NCI-H2227 (cell line): ENCODE measurements at regions not wholly inside any gene's neighbourhood (a gene's known extent, or its start where the extent isn't known, plus 50 kb on each side); places are given as distances from the start of the nearest gene placed in this dataset.

Experiments used
- DNase-seq: peaks from one replicate; lab custom pipeline; 2025; ENCODE audit not compliant: unreplicated experiment; lab: John Stamatoyannopoulos, UW

DNA sequence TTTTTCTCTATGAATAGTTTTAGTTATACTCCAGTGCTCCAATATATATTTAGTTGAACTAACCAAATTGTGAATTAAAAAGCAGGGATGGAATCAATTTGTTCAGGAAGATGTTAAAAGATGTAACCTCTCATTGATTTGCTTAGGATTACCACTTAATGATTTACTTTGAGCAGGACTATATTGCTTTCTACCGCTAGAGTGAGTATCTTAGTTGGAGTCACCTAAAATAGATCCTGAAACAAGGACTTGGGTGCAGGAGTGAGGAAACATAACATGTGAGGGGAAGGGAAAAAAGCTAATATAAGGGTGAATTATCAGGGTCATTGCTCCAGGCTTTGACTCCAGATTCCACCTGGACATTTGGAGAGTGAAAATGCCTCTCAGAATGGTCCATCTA, 2277.4 kb upstream of the C9orf72 start:
- DNase-seq = no peak

DNA sequence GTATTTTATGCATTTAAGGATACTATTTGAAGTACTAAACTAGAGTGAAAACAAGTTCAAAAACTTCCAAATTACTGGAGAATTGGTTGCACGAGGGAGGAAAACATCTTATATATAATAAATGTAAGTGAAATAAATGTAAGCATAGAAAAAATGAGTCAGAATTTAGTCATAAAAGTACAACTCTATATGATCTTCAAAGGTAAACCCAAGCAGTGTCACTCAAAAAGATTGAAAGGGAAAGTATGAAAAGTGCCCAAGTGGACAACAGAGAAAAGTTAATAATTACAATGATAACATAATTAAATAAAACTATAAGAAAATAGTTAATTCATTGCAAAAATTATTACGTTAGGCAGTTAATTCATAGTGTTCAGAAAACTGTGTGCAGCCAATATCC, 2288.5 kb upstream of the C9orf72 start:
- DNase-seq = no peak

GRCh38 chr9:29865764-29866313, 2292.6 kb upstream of the C9orf72 start:
- no peak for DNase-seq

- no peak for DNase-seq
These were observed 2293.3 kb upstream of the C9orf72 start for GRCh38 chr9:29866556-29866955.

GRCh38 chr9:29873579-29873978, 2300.3 kb upstream of the C9orf72 start:
- no peak for DNase-seq

- DNase-seq = no peak
These were observed 2302.3 kb upstream of the C9orf72 start for GRCh38 chr9:29875547-29875946.

GRCh38 chr9:29882767-29883166, 2309.5 kb upstream of the C9orf72 start:
- no peak for DNase-seq

DNA sequence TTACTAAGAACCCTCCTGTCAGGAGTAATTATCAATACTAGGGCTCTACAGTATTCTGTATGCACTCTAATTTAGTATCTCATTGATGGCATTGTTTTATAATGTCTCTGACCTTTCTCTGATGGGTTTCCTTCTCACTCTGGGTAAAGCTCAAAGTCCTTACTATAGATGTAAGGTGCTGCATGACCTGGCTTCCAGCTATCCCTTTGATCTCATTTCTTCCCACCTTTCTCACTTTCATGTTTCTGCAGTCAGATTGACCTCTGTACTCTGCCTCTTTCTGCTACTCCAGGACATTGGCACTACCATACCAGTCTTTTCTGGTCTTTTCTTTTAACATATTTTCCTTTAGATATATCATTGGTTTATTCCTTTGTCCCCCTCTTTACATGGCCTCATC, 2332.8 kb upstream of the C9orf72 start:
- DNase-seq = no peak

DNA sequence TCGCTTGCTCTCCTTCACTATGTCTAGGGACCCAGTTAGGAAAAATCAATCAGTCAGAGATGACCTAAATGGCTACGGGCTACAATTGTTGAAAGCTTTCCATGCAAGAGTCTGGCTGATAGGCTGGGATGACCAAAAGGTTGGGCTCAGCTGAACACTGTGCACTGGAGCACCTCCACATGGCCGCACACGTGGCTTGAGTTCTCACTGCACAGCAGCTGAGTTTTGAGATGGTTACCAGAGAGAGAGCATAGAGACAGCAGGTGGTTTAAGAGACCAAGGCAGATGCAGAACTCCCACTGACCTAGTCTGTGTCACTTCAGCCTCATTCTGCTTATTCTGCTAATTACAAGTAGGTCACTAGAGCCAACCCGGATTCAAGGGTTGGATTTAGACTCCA, 2354.8 kb upstream of the C9orf72 start:
- DNase-seq = no peak

- DNase-seq = no peak
These were observed 2366.3 kb upstream of the C9orf72 start for GRCh38 chr9:29939559-29939958.

DNA sequence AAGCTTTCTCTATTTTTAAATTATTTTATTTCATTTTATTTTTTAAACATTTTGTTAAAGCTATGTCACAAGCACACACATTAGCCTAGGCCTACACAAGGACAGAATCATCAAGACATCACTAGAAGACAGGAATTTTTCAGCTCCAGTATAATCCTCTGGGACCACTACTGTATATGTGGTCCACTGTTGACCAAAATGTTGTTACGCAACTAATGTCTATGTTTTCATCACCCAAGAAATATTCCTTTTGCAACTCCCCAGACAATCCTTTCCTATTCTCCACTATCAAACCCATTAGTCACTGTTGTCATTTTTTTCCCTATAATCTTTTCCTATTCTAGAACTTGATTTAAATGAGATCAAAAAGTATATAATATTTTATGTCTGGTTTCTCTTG, 2371.7 kb upstream of the C9orf72 start:
- DNase-seq = no peak

- DNase-seq = peak; percentile 30
These were observed 2385.2 kb upstream of the C9orf72 start for GRCh38 chr9:29958469-29958868.

DNA sequence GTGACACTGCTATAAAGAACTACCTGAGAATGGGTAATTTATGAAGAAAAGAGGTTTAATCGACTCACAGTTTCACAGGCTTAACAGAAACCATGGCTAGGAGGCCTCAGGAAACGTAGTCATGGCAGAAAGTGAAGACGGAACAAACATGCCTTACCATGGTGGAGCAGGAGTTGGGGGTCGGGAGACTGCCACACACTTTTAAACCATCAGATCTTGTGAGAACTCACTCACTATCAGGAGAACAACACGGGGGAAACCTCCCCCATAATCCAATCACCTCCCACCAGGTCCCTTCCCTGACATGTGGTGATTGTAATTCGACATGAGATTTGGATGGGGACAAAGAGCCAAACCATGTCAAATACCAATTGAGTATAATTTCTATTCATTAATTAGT, 2392.6 kb upstream of the C9orf72 start:
- DNase-seq = no peak

DNA sequence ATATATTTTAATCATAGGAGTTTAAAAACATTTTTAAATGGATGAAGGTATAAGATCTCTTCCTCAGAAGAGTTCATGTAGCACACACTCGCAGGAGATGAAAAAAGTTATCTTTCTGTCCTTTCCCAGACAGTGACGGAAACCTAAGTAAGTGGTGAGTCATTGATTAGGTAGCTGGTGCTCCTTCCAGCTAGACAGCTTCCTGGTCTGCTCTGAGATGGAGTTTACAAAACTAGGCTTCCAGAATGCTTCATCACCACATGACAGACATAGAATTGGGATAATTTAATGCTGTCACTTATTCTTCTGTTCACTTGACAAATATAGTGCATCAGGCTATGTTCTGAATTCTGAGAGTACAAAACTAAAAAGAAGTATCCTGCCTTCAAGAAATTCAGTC, 2393.0 kb upstream of the C9orf72 start:
- no peak for DNase-seq

GRCh38 chr9:29968831-29969230, 2395.6 kb upstream of the C9orf72 start:
- no peak for DNase-seq

DNA sequence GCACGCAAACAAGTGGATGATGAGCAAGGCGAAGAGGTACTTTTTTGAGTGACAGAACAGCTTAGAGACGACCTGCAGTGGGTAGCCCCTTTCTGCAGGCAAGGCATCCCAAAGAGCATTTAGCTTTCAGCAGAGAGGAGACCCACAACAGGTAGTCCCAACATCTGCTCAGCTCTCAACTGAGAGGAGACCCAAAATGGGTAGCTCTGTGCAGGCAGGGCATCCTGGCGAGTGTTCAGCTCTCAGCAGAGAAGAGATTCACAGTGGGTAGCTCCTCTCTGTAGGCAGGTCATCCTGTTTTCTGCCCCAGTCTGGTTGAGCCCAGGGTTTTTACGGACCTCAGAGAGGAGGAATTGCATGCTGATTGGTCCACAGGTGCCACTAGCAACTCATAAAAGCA, 2396.1 kb upstream of the C9orf72 start:
- DNase-seq = no peak

- DNase-seq = no peak
These were observed 2396.8 kb upstream of the C9orf72 start for GRCh38 chr9:29969856-29970647.

- no peak for DNase-seq
These were observed 2400.9 kb upstream of the C9orf72 start for GRCh38 chr9:29974197-29974596.

- DNase-seq = no peak
These were observed 2403.7 kb upstream of the C9orf72 start for GRCh38 chr9:29976981-29977380.

DNA sequence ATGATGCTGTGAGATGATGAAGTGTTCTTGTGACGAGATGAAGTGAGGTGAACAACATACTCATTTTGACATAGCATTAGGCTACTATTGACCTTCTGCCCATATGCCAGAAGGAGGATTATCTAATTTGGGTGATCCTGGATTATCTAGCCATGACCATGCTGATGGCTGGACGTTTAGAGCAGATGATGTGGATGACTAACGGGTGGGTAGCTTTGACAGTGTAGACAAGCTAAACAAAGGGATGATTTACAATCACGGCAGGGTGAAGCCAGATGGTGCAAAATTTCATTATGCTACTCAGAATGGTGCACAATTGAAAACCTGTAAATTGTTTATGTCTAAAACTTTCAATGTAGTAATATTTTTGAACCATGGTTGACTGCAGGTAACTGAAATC, 2403.4 kb upstream of the ACO1 start:
- DNase-seq = no peak

DNA sequence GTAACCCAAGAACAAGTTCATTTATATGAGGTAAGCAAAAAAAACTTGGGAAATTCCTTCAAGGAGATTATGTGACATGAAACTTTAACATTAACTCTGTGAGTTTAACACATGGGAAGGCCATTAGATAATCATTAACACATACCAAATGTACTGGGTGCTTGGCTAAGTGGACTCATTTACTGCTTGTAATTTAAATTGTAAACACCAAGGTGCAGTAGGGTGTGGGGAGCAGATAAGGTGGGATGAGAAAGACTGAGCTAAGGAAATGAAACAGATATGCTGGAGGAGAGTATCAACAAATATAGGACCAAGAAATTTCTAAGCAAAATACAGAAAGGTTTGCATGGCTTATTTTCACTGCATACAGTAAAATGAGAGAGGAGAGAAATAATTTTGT, 2384.8 kb upstream of the ACO1 start:
- DNase-seq = no peak

- no peak for DNase-seq
These were observed 2373.8 kb upstream of the ACO1 start for GRCh38 chr9:30010691-30011090.

DNA sequence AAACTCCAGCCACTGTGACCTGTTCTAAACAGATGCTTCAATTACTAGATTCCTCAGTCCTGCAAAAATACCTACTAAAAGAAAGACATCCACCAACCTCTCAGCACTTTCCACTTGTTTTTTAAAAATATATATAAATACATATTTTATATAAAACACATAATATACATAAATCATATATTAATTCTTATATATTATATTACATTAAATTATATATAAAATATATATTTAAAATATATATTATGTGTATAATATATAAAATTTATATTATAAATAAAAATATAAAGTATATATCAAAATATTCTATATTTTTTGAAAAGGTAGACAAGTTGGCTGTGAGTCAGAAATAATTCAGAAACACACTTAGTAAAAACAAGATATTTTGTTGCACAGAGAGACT, 2371.8 kb upstream of the ACO1 start:
- no peak for DNase-seq
